Vagina (tissue), 2 donors: ENCODE measurements at regions not wholly inside any gene's neighbourhood (a gene's known extent, or its start where the extent isn't known, plus 50 kb on each side); places are given as distances from the start of the nearest gene placed in this dataset.
"Not testable (repeated sequence)": the region's sequence is repeated elsewhere in the genome, so short reads cannot be mapped to it uniquely, and the experiment has no call there.

Experiments used
- DNase-seq, 2 donors: peaks; one replicate each; pipeline ENCODE4 v3.0.0-alpha.2; 2017; ENCODE audit errors: extremely low spot score in 2 of 2
- H3K27ac ChIP-seq: fragments of 200-600 bp; sonication (generic); one replicate; pipeline ENCODE4 v1.5.1; 2019
- H3K27me3 ChIP-seq: fragments of 200-600 bp; sonication (generic); one replicate; pipeline ENCODE4 v1.5.1; 2019
- H3K36me3 ChIP-seq, 2 donors: fragments of 200-600 bp; sonication (generic); one replicate each; pipeline ENCODE4 v1.5.1; 2017 to 2019
- H3K4me1 ChIP-seq: fragments of 200-600 bp; sonication (generic); one replicate; pipeline ENCODE4 v1.5.1; 2019
- H3K4me3 ChIP-seq, 2 donors: fragments of 200-600 bp; sonication (generic); 1 replicate in 1 of 2; 2 replicates in 1 of 2; pipeline ENCODE4 v1.5.1; 2016 to 2019
- H3K9me3 ChIP-seq: fragments of 200-600 bp; sonication (generic); one replicate; pipeline ENCODE4 v1.5.1; 2019
- CTCF ChIP-seq, 3 experiments: fragments of 450-650 bp in 2 of 3; fragments of 200-600 bp in 1 of 3; sonication (generic) in 1 of 3; IDR thresholded peaks; one replicate each; pipeline ENCODE4 v1.5.1; 2017 to 2019; ENCODE audit warnings: antibody characterized with exemption in 3 of 3, mild to moderate bottlenecking in 2 of 3, moderate library complexity in 2 of 3
- POLR2A ChIP-seq, 2 donors: fragments of 450-650 bp; IDR thresholded peaks; one replicate each; pipeline ENCODE4 v1.6.1; 2017; ENCODE audit warnings: antibody characterized with exemption in 2 of 2, mild to moderate bottlenecking in 2 of 2, moderate library complexity in 2 of 2
- POLR2AphosphoS5 ChIP-seq, 2 donors: sonication (generic); formaldehyde crosslinking; IDR thresholded peaks; one replicate each; pipeline ENCODE4 v1.9.0; 2017; ENCODE audit warnings: antibody characterized with exemption in 2 of 2, mild to moderate bottlenecking in 2 of 2, low read depth in 1 of 2; ENCODE audit not compliant: insufficient read depth in 1 of 2
- intact Hi-C: fragments of 100-400 bp; cut with DNase I; formaldehyde crosslinking; loops from one replicate; pipeline ENCODE4 v1.15.1; 2023

- H3K4me3 ChIP-seq = no peak overlapping the region
- intact Hi-C loops = no loop called here
- no peak for DNase-seq
- no peaks in the 10 kb centered on the region for H3K4me1 ChIP-seq
- no peaks in the 10 kb centered on the region for H3K36me3 ChIP-seq
- H3K27me3 ChIP-seq = no peaks in the 10 kb centered on the region
- TF ChIP-seq CTCF (IDR thresholded peaks at IDR 0.05) = no peak
- TF ChIP-seq POLR2A (IDR thresholded peaks at IDR 0.05) = no peak
- no peak for TF ChIP-seq POLR2AphosphoS5 (IDR thresholded peaks at IDR 0.05; ENCODE audit: insufficient read depth in 1 of 2, low read depth in 1 of 2)
- H3K27ac ChIP-seq = no peak overlapping the region
- no peaks in the 10 kb centered on the region for H3K9me3 ChIP-seq
Measured at GRCh38 chrX:34238896-34239295, 106.8 kb upstream of the FAM47A start.

DNA sequence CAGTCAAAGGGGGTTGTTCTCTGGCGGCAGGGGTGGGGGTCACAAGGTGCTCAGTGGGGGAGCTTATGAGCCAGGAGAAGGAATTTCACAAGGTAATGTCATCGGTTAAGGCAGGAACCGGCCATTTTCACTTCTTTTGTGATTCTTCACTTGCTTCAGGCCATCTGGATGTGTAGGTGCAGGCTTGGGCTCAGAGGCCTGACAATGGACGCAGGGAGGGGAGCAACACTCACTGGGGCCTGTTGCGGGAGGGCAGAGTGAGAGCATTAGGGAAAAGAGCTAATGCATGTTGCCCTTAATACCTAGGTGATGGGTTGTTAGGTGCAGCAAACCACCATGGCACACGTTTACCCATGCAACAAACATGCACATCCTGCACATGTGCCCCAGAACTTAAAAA is 98.0 kb upstream of the FAM47A start:
- DNase-seq, H3K4me1 ChIP-seq, intact Hi-C loops, H3K4me3 ChIP-seq, H3K9me3 ChIP-seq, H3K27me3 ChIP-seq, H3K36me3 ChIP-seq, H3K27ac ChIP-seq: not testable (repeated sequence)

DNA sequence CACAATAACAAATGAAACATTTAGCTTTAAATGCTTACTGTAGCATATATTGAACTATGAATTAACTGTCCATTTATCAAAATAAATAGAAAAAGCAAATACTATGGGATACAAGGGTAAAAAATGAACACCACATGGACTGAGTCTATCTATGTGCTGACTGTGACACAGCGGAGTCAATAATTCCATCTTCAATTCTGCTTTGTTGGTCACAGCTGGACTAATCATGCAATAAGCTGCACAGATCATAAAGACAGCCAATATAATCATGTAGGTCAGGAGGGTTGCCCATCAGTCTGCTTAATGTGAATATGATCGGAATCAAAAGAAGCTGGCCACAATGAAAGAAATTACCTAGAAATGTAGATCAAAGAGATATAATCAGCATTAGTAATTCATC is 95.7 kb upstream of the FAM47A start:
- Histone ChIP-seq H3K4me3 (no peak overlapping the region), H3K9me3 (no peaks in the 10 kb centered on the region), H3K27ac (no peak overlapping the region), H3K4me1 (no peaks in the 10 kb centered on the region), H3K27me3 (no peaks in the 10 kb centered on the region), H3K36me3 (no peaks in the 10 kb centered on the region)
- TF ChIP-seq POLR2A (IDR thresholded peaks at IDR 0.05) (no peak), POLR2AphosphoS5 (IDR thresholded peaks at IDR 0.05; ENCODE audit: insufficient read depth in 1 of 2, low read depth in 1 of 2) (no peak), CTCF (IDR thresholded peaks at IDR 0.05) (no peak)
- DNase-seq = no peak
- intact Hi-C loops = no loop called here

DNA sequence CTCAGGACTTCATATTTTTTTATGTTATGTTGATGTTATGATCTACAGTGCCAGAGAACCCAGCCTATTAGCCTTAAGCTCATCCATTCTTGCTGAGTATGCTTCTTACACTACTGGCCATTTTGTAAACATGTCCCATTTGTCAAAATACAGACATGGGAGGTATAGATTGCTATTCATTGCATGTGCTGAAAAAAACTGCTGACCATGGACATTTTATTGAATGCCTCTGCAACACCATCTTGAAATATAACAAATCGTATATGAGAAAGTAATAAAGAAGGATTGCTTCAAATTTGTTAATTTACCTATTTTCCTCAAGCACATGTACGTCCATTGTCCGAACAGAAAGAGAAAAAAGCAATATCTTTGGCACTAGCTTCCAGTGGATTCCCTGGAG is 91.5 kb upstream of the FAM47A start:
- TF ChIP-seq CTCF (IDR thresholded peaks at IDR 0.05) = no peak
- no peak for TF ChIP-seq POLR2A (IDR thresholded peaks at IDR 0.05)
- TF ChIP-seq POLR2AphosphoS5 (IDR thresholded peaks at IDR 0.05; ENCODE audit: insufficient read depth in 1 of 2, low read depth in 1 of 2) = no peak
- Histone ChIP-seq H3K4me3 (no peak overlapping the region), H3K9me3 (no peaks in the 10 kb centered on the region), H3K4me1 (no peaks in the 10 kb centered on the region), H3K27ac (no peak overlapping the region), H3K36me3 (no peaks in the 10 kb centered on the region), H3K27me3 (no peaks in the 10 kb centered on the region)
- intact Hi-C loops = no loop called here
- no peak for DNase-seq

DNA sequence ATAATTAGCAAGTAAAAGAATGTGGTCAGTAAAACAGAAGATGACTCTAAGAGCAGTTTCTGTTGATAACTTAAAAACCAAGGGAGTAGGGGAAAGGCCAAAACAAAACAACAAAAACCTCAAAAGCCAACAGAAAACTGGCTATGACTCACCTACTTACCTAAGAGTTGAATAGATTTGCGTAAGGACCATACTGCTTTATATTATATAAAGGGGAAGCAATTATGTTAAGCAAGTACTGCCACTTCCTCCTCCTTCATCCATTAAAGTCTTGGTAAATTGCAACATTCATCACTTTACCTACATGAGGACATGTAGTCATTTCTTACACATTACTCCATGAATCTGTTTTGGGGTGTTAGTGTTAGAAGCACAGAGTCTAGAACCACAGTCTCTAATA is 85.9 kb upstream of the FAM47A start:
- no peak for TF ChIP-seq CTCF (IDR thresholded peaks at IDR 0.05)
- no peak for TF ChIP-seq POLR2A (IDR thresholded peaks at IDR 0.05)
- TF ChIP-seq POLR2AphosphoS5 (IDR thresholded peaks at IDR 0.05; ENCODE audit: insufficient read depth in 1 of 2, low read depth in 1 of 2) = no peak
- no peaks in the 10 kb centered on the region for H3K27me3 ChIP-seq
- DNase-seq = no peak
- no peaks in the 10 kb centered on the region for H3K4me1 ChIP-seq
- H3K4me3 ChIP-seq = no peak overlapping the region
- intact Hi-C loops = no loop called here
- H3K9me3 ChIP-seq = no peaks in the 10 kb centered on the region
- no peaks in the 10 kb centered on the region for H3K36me3 ChIP-seq
- H3K27ac ChIP-seq = no peak overlapping the region

- Histone ChIP-seq H3K27me3 (no peaks in the 10 kb centered on the region), H3K36me3 (no peaks in the 10 kb centered on the region), H3K27ac (no peak overlapping the region), H3K9me3 (no peaks in the 10 kb centered on the region), H3K4me1 (no peaks in the 10 kb centered on the region), H3K4me3 (no peak overlapping the region)
- DNase-seq = no peak
- TF ChIP-seq POLR2A (IDR thresholded peaks at IDR 0.05) (no peak), CTCF (IDR thresholded peaks at IDR 0.05) (no peak), POLR2AphosphoS5 (IDR thresholded peaks at IDR 0.05; ENCODE audit: insufficient read depth in 1 of 2, low read depth in 1 of 2) (no peak)
- intact Hi-C loops = no loop called here
Measured at GRCh38 chrX:34197946-34198345, 65.8 kb upstream of the FAM47A start.
